Esophagus muscularis mucosa (tissue), 4 donors: ENCODE measurements at regions not wholly inside any gene's neighbourhood (a gene's known extent, or its start where the extent isn't known, plus 50 kb on each side); places are given as distances from the start of the nearest gene placed in this dataset.

Experiments
- CTCF ChIP-seq, 3 experiments: fragments of 200-600 bp in 2 of 3; fragments of 450-650 bp in 1 of 3; sonication (generic) in 2 of 3; IDR thresholded peaks; one replicate each; pipeline ENCODE4 v1.5.1; 2017 to 2019; ENCODE audit warnings: antibody characterized with exemption in 3 of 3, mild to moderate bottlenecking in 2 of 3, moderate library complexity in 1 of 3
- EP300 ChIP-seq: sonication (generic); formaldehyde crosslinking; IDR thresholded peaks from one replicate; pipeline ENCODE4 v1.6.1; 2017; ENCODE audit warnings: antibody characterized with exemption
- POLR2A ChIP-seq: fragments of 450-650 bp; IDR thresholded peaks from one replicate; pipeline ENCODE4 v1.6.1; 2017; ENCODE audit warnings: antibody characterized with exemption, moderate library complexity, mild to moderate bottlenecking, low read depth
- POLR2AphosphoS5 ChIP-seq, 2 donors: sonication (generic); formaldehyde crosslinking; IDR thresholded peaks; one replicate each; pipeline ENCODE4 v1.6.1; 2017; ENCODE audit warnings: antibody characterized with exemption in 2 of 2

GRCh38 chr3:66162766-66163165 is 58.0 kb upstream of the SLC25A26 start:
- no peak for TF ChIP-seq POLR2AphosphoS5 (IDR thresholded peaks at IDR 0.05)
- TF ChIP-seq EP300, result no peak
- no peak for TF ChIP-seq CTCF (IDR thresholded peaks at IDR 0.05)
- TF ChIP-seq POLR2A, result no peak
